AG04449 (cell line): ENCODE measurements at regions not wholly inside any gene's neighbourhood (a gene's known extent, or its start where the extent isn't known, plus 50 kb on each side); places are given as distances from the start of the nearest gene placed in this dataset.
"Not testable (repeated sequence)": the region's sequence is repeated elsewhere in the genome, so short reads cannot be mapped to it uniquely, and the experiment has no call there.

Experiments used
- CTCF ChIA-PET: fragments of 350-600 bp; formaldehyde crosslinking; extraction: SDS; loops from one replicate; lab custom pipeline; 2021; ENCODE audit warnings: antibody characterized with exemption; lab: Yijun Ruan, JAX
- POLR2A ChIA-PET: fragments of 400-600, 350-600 bp; formaldehyde crosslinking; extraction: SDS; loops from one replicate; lab custom pipeline; 2020; ENCODE audit warnings: antibody characterized with exemption, inconsistent platforms; lab: Yijun Ruan, JAX
- DNase-seq: peaks from one replicate; pipeline ENCODE4 v3.0.0-alpha.2; 2010; ENCODE audit warnings: low read depth, low spot score
- H3K4me3 ChIP-seq: 2 replicates; pipeline ENCODE4 v1.5.1; 2011; ENCODE audit warnings: low read depth, mild to moderate bottlenecking, control low read depth, low read length
- CTCF ChIP-seq: IDR thresholded peaks from one replicate; pipeline ENCODE4 v1.5.1; 2011; ENCODE audit warnings: mild to moderate bottlenecking, moderate library complexity, low read length, control low read depth, inconsistent platforms; ENCODE audit not compliant: insufficient read depth; ENCODE audit errors: missing control alignments

- TF ChIP-seq CTCF = no peak
- ChIA-PET POLR2A (interaction anchor here (1.1 to 2.3 kb wide), 3 partner anchors 189 to 192 kb away, joined by 3 to 7 read pairs (median 4); no protein-coding TSS in a partner anchor), CTCF (interaction anchor here (1.5 kb wide), 1 partner anchor 190 kb away, joined by 5 read pairs; no protein-coding TSS in a partner anchor)
- peak; percentile 59 for DNase-seq
- no peak overlapping the region for H3K4me3 ChIP-seq
Measured at GRCh38 chr16:65312795-65313194, 190.9 kb upstream of the CDH11 start.

GRCh38 chr16:65312071-65312470 lies 190.2 kb upstream of the CDH11 start:
- no peak overlapping the region for H3K4me3 ChIP-seq
- no peak for DNase-seq
- TF ChIP-seq CTCF = no peak
- ChIA-PET CTCF (interaction anchor here (1.5 kb wide), 1 partner anchor 189 kb away, joined by 5 read pairs; no protein-coding TSS in a partner anchor), POLR2A (interaction anchor here (1.1 to 2.3 kb wide), 3 partner anchors 188 to 191 kb away, joined by 3 to 7 read pairs (median 4); no protein-coding TSS in a partner anchor)

GRCh38 chr16:65310491-65310890 lies 188.6 kb upstream of the CDH11 start:
- CTCF ChIA-PET, H3K4me3 ChIP-seq, DNase-seq: not testable (repeated sequence)
- POLR2A ChIA-PET = interaction anchor here (2.0 kb wide), 1 partner anchor 188 kb away, joined by 10 read pairs; the partner anchor contains the start of gene CDH11

GRCh38 chr16:65309354-65309753 lies 187.5 kb upstream of the CDH11 start:
- POLR2A ChIA-PET = no interaction called here
- H3K4me3 ChIP-seq = no peak overlapping the region
- CTCF ChIA-PET = no interaction called here
- no peak for DNase-seq
- TF ChIP-seq CTCF = no peak

- ChIA-PET POLR2A (no interaction called here), CTCF (no interaction called here)
- no peak overlapping the region for H3K4me3 ChIP-seq
- no peak for DNase-seq
- no peak for TF ChIP-seq CTCF
Measured at GRCh38 chr16:65308506-65308905, 186.6 kb upstream of the CDH11 start.

GRCh38 chr16:65307286-65307685 lies 185.4 kb upstream of the CDH11 start:
- ChIA-PET POLR2A (no interaction called here), CTCF (no interaction called here)
- DNase-seq = no peak
- no peak overlapping the region for H3K4me3 ChIP-seq
- TF ChIP-seq CTCF = no peak

- ChIA-PET CTCF (no interaction called here), POLR2A (no interaction called here)
- no peak for DNase-seq
- no peak overlapping the region for H3K4me3 ChIP-seq
- TF ChIP-seq CTCF = no peak
Measured at GRCh38 chr16:65306722-65307121, 184.9 kb upstream of the CDH11 start.
